ENCODE measurements at regions not wholly inside any gene's neighbourhood (a gene's known extent, or its start where the extent isn't known, plus 50 kb on each side); places are given as distances from the start of the nearest gene placed in this dataset.

GRCh38 chr13:80050252-80050651 lies 290.7 kb downstream of the SPRY2 start:
- TF ChIP-seq EZH2 (IDR thresholded peaks at IDR 0.05; ENCODE audit: low read depth, unreplicated experiment) (no peak), CTCF (conservative IDR thresholded peaks at IDR 0.05; ENCODE audit: low read depth in 2 of 2) (no peak), POLR2AphosphoS5 (IDR thresholded peaks at IDR 0.05; ENCODE audit: low read depth) (no peak), JUNB (IDR thresholded peaks at IDR 0.05; ENCODE audit: unreplicated experiment) (no peak)

Data from GM23338 (cell line).